Astrocyte (in vitro differentiated cells and primary cell): ENCODE measurements at regions not wholly inside any gene's neighbourhood (a gene's known extent, or its start where the extent isn't known, plus 50 kb on each side); places are given as distances from the start of the nearest gene placed in this dataset.
"Not testable (repeated sequence)": the region's sequence is repeated elsewhere in the genome, so short reads cannot be mapped to it uniquely, and the experiment has no call there.

ENCODE experiments used
- DNase-seq: peaks from one replicate; pipeline ENCODE4 v3.0.0-alpha.2; 2010; ENCODE audit warnings: low read depth
- FAIRE-seq: peaks from 2 replicates; lab custom pipeline; 2011; peaks lifted over from hg19 to GRCh38; lab: Jason Lieb, UNC
- H2AFZ ChIP-seq: 2 replicates; pipeline ENCODE4 v1.6.0; 2012; ENCODE audit warnings: low read depth, low read length, inconsistent platforms
- H3K27ac ChIP-seq: 2 replicates; pipeline ENCODE4 v1.5.1; 2011; ENCODE audit warnings: low read depth, low read length, inconsistent platforms
- H3K27me3 ChIP-seq: 2 replicates; pipeline ENCODE4 v1.6.0; 2011; ENCODE audit warnings: low read length, inconsistent platforms; ENCODE audit not compliant: insufficient read depth
- H3K36me3 ChIP-seq: 2 replicates; pipeline ENCODE4 v1.5.1; 2011; ENCODE audit warnings: low read length, inconsistent platforms; ENCODE audit not compliant: insufficient read depth
- H3K4me1 ChIP-seq: 2 replicates; pipeline ENCODE4 v1.5.1; 2011; ENCODE audit warnings: low read length, inconsistent platforms; ENCODE audit not compliant: insufficient read depth
- H3K4me2 ChIP-seq: 2 replicates; pipeline ENCODE4 v1.6.0; 2012; ENCODE audit warnings: low read length, inconsistent platforms
- H3K4me3 ChIP-seq: 2 replicates; pipeline ENCODE4 v1.5.1; 2011; ENCODE audit warnings: low read depth, mild to moderate bottlenecking, low read length, inconsistent platforms; ENCODE audit not compliant: insufficient read depth
- H3K79me2 ChIP-seq: 2 replicates; pipeline ENCODE4 v1.6.0; 2012; ENCODE audit warnings: mild to moderate bottlenecking, low read length, inconsistent platforms; ENCODE audit not compliant: insufficient read depth
- H3K9ac ChIP-seq: 2 replicates; pipeline ENCODE4 v1.6.0; 2012; ENCODE audit warnings: mild to moderate bottlenecking, low read length, inconsistent platforms
- H3K9me3 ChIP-seq: 2 replicates; pipeline ENCODE4 v1.5.1; 2012; ENCODE audit warnings: low read depth, mild to moderate bottlenecking, low read length, inconsistent platforms; ENCODE audit not compliant: insufficient read depth
- H4K20me1 ChIP-seq: 2 replicates; pipeline ENCODE4 v1.6.0; 2012; ENCODE audit warnings: low read length, inconsistent platforms; ENCODE audit not compliant: insufficient read depth
- H3K27ac Mint-ChIP-seq: one replicate; pipeline ENCODE4 v1.8.0; 2021; ENCODE audit warnings: mild to moderate bottlenecking, mixed read lengths; ENCODE audit not compliant: unreplicated experiment
- H3K27me3 Mint-ChIP-seq: one replicate; pipeline ENCODE4 v1.8.0; 2021; ENCODE audit warnings: low read depth, mixed read lengths; ENCODE audit not compliant: unreplicated experiment
- H3K36me3 Mint-ChIP-seq: one replicate; pipeline ENCODE4 v1.8.0; 2021; ENCODE audit warnings: low read depth, mixed read lengths; ENCODE audit not compliant: unreplicated experiment
- H3K4me1 Mint-ChIP-seq: one replicate; pipeline ENCODE4 v1.8.0; 2021; ENCODE audit warnings: low read depth, mixed read lengths; ENCODE audit not compliant: unreplicated experiment
- H3K4me3 Mint-ChIP-seq: one replicate; pipeline ENCODE4 v1.8.0; 2021; ENCODE audit warnings: mild to moderate bottlenecking, moderate library complexity, mixed read lengths; ENCODE audit not compliant: unreplicated experiment
- H3K9me3 Mint-ChIP-seq: one replicate; pipeline ENCODE4 v1.8.0; 2021; ENCODE audit warnings: mild to moderate bottlenecking, mixed read lengths; ENCODE audit not compliant: unreplicated experiment
- EZH2 ChIP-seq: IDR thresholded peaks from 2 replicates; pipeline ENCODE4 v1.6.1; 2012; ENCODE audit warnings: mild to moderate bottlenecking, low read length, inconsistent platforms; ENCODE audit not compliant: insufficient read depth
- TF ChIP-seq, protein P1 (sequence below): IDR thresholded peaks from 2 replicates; pipeline ENCODE4 v1.5.1; 2011; ENCODE audit warnings: low read depth, mild to moderate bottlenecking, inconsistent platforms, low read length, moderate library complexity; ENCODE audit not compliant: insufficient read depth

DNA sequence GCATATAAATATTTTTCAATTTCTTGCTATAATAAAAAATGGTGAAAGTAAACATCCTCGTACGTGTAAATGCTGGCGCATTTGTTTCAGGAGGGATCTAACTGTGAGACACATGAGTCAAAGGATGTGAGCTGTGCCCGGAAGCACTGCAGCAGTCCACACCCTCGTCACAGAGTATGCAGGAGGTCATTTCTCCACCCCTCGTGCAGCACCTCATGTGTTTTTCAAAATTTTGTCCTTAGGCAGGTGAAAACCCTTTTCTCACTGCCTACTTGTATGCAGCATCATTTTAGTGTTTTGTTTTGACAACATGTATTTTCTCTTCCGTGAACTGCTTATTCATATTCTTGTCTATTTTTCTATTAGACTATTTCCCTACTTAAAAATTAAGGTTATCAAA is 162.7 kb downstream of the AVL9 start:
- Histone ChIP-seq H4K20me1 (no peaks in the 10 kb centered on the region), H3K4me1 (no peaks in the 10 kb centered on the region), H3K27me3 (no peaks in the 10 kb centered on the region), H3K4me3 (no peak overlapping the region), H3K4me2 (peak overlapping the region; percentile 52), H3K9ac (peak overlapping the region; percentile 1), H3K36me3 (no peaks in the 10 kb centered on the region), H3K9me3 (no peaks in the 10 kb centered on the region), H2AFZ (peak overlapping the region; percentile 6), H3K79me2 (no peaks in the 10 kb centered on the region), H3K27ac (no peak overlapping the region)
- Mint-ChIP-seq H3K27ac (no peak overlapping the region), H3K4me3 (no peak overlapping the region), H3K27me3 (no peaks in the 10 kb centered on the region), H3K4me1 (peaks cover 11% of the 10 kb centered on the region), H3K9me3 (no peaks in the 10 kb centered on the region), H3K36me3 (no peaks in the 10 kb centered on the region)
- FAIRE-seq: no peak
- TF ChIP-seq EZH2: no peak
- TF ChIP-seq, protein P1, sequence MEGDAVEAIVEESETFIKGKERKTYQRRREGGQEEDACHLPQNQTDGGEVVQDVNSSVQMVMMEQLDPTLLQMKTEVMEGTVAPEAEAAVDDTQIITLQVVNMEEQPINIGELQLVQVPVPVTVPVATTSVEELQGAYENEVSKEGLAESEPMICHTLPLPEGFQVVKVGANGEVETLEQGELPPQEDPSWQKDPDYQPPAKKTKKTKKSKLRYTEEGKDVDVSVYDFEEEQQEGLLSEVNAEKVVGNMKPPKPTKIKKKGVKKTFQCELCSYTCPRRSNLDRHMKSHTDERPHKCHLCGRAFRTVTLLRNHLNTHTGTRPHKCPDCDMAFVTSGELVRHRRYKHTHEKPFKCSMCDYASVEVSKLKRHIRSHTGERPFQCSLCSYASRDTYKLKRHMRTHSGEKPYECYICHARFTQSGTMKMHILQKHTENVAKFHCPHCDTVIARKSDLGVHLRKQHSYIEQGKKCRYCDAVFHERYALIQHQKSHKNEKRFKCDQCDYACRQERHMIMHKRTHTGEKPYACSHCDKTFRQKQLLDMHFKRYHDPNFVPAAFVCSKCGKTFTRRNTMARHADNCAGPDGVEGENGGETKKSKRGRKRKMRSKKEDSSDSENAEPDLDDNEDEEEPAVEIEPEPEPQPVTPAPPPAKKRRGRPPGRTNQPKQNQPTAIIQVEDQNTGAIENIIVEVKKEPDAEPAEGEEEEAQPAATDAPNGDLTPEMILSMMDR: no peak
- peak; percentile 45 for DNase-seq

DNA sequence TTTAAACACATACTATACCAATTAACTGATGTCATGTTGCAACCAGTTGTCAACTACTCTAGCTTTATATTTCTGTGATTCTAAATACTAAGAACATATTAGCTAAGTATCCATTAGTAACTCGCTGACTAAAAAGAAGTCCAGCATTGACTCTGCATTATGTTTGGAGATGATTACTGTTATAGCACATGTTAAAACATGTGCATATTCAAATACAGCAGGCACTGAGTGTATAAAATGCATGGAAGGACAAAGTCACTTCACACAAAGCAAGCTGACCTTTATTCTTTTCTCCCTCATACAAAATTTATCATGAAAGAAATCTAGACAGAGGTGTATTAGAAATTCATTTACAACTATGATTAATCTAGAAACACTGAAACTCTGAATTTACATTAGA is 159.3 kb downstream of the AVL9 start:
- not testable (repeated sequence) for H3K9me3 Mint-ChIP-seq, H3K36me3 ChIP-seq, H2AFZ ChIP-seq, FAIRE-seq, H3K4me3 Mint-ChIP-seq, H4K20me1 ChIP-seq, H3K4me2 ChIP-seq, H3K9me3 ChIP-seq, H3K27me3 Mint-ChIP-seq, H3K79me2 ChIP-seq, H3K27me3 ChIP-seq, H3K4me1 Mint-ChIP-seq, H3K36me3 Mint-ChIP-seq, H3K9ac ChIP-seq, H3K27ac ChIP-seq, H3K4me3 ChIP-seq, H3K27ac Mint-ChIP-seq, H3K4me1 ChIP-seq, DNase-seq

DNA sequence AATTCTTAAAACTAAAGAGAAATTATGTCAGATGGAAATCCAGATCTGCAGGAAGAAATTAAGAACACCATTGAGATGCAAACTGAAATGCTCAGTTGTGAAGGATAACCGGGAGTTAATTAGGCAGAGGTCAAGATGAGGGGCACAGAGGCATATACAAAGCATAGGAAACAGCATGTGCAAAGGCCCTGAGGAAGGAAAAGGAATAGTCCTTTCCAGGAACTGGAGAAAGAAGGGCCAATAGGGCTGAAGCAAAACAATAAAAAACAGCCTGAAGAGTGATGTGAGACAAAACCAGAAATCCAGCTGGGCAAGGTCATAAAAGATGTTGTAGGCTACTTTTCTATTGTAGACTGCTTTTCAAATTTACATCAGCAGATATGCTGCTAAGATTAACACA is 155.1 kb downstream of the AVL9 start:
- not testable (repeated sequence) for H3K27ac Mint-ChIP-seq, H4K20me1 ChIP-seq, FAIRE-seq, H2AFZ ChIP-seq, H3K4me3 ChIP-seq, H3K27me3 ChIP-seq, H3K27me3 Mint-ChIP-seq, H3K36me3 Mint-ChIP-seq, DNase-seq, H3K9ac ChIP-seq, H3K4me2 ChIP-seq, H3K9me3 Mint-ChIP-seq, H3K27ac ChIP-seq, H3K79me2 ChIP-seq, H3K4me3 Mint-ChIP-seq, H3K9me3 ChIP-seq, H3K36me3 ChIP-seq, H3K4me1 Mint-ChIP-seq, H3K4me1 ChIP-seq
